SK-N-SH (cell line): ENCODE measurements at regions not wholly inside any gene's neighbourhood (a gene's known extent, or its start where the extent isn't known, plus 50 kb on each side); places are given as distances from the start of the nearest gene placed in this dataset.
"Not testable (repeated sequence)": the region's sequence is repeated elsewhere in the genome, so short reads cannot be mapped to it uniquely, and the experiment has no call there.

Experiments
- CTCF ChIA-PET: fragments of 300-600, 350-600 bp; formaldehyde crosslinking; extraction: SDS; loops from one replicate; lab custom pipeline; 2021; lab: Yijun Ruan, JAX
- POLR2A ChIA-PET: fragments of 350-600 bp; sonication (Branson Sonifier 250); formaldehyde crosslinking; extraction: SDS; loops from one replicate; lab custom pipeline; 2020; ENCODE audit warnings: antibody characterized with exemption, inconsistent platforms; lab: Yijun Ruan, JAX
- DNase-seq: peaks from one replicate; pipeline ENCODE4 v3.0.0; 2012
- H2AFZ ChIP-seq: fragments of 200-600 bp; sonication (generic); 2 replicates; pipeline ENCODE4 v1.8.1; 2016; ENCODE audit warnings: antibody characterized with exemption, mild to moderate bottlenecking, low read depth
- H3F3A ChIP-seq: fragments of 200-600 bp; sonication (generic); replicated peaks from 2 replicates; pipeline ENCODE3; 2016; ENCODE audit warnings: antibody characterized with exemption, mild to moderate bottlenecking; ENCODE audit not compliant: insufficient read depth
- H3K27ac ChIP-seq, 2 experiments: fragments of 200-500 bp in 1 of 2; fragments of 200-600 bp in 1 of 2; sonication (Bioruptor generic) in 1 of 2; sonication (generic), shearing (Covaris generic) in 1 of 2; 2 replicates each; pipeline versions ENCODE4 v1.5.1 to v1.6.1; 2014 to 2016; ENCODE audit warnings: low read depth in 2 of 2, inconsistent platforms in 1 of 2, low read length in 1 of 2, mild to moderate bottlenecking in 1 of 2, mixed read lengths in 1 of 2
- H3K27me3 ChIP-seq: fragments of 200-600 bp; sonication (generic), shearing (Covaris generic); 2 replicates; pipeline ENCODE4 v1.6.1; 2016; ENCODE audit warnings: mixed run types; ENCODE audit not compliant: insufficient read depth
- H3K36me3 ChIP-seq, 2 experiments: fragments of 200-500 bp in 1 of 2; fragments of 200-600 bp in 1 of 2; sonication (Bioruptor generic) in 1 of 2; sonication (generic) in 1 of 2; replicated peaks in 1 of 2; 2 replicates each; pipeline versions ENCODE3 to v1.5.1; 2014 to 2016; ENCODE audit warnings: low read length in 1 of 2, mild to moderate bottlenecking in 1 of 2; ENCODE audit not compliant: insufficient read depth in 2 of 2, control insufficient read depth in 1 of 2
- H3K4me1 ChIP-seq, 2 experiments: fragments of 200-500 bp in 1 of 2; fragments of 200-600 bp in 1 of 2; sonication (Bioruptor generic) in 1 of 2; sonication (generic), shearing (Covaris generic) in 1 of 2; 2 replicates each; pipeline versions ENCODE4 v1.5.1 to v1.6.1; 2014 to 2016; ENCODE audit warnings: low read depth in 1 of 2, low read length in 1 of 2, mixed run types in 1 of 2; ENCODE audit not compliant: insufficient read depth in 2 of 2, control insufficient read depth in 1 of 2
- H3K4me2 ChIP-seq: fragments of 200-600 bp; sonication (generic), shearing (Covaris generic); 2 replicates; pipeline ENCODE4 v1.6.1; 2017; ENCODE audit warnings: mixed run types
- H3K4me3 ChIP-seq, 2 experiments: fragments of 200-500 bp in 1 of 2; fragments of 200-600 bp in 1 of 2; sonication (Bioruptor generic) in 1 of 2; sonication (generic), shearing (Covaris generic) in 1 of 2; 2 replicates each; pipeline versions ENCODE4 v1.5.1 to v1.8.1; 2014 to 2016; ENCODE audit warnings: low read depth in 2 of 2, inconsistent platforms in 1 of 2, low read length in 1 of 2, mild to moderate bottlenecking in 1 of 2, mixed read lengths in 1 of 2, moderate library complexity in 1 of 2
- H3K79me2 ChIP-seq: fragments of 200-600 bp; sonication (generic); 2 replicates; pipeline ENCODE4 v1.8.1; 2017; ENCODE audit warnings: mild to moderate bottlenecking; ENCODE audit not compliant: insufficient read depth
- H3K9ac ChIP-seq: fragments of 200-600 bp; sonication (generic); 2 replicates; pipeline ENCODE4 v1.6.1; 2017; ENCODE audit warnings: mixed run types
- H3K9me2 ChIP-seq: fragments of 200-600 bp; sonication (generic); 2 replicates; pipeline ENCODE4 v1.6.1; 2017; ENCODE audit warnings: mixed run types
- H3K9me3 ChIP-seq: fragments of 200-600 bp; sonication (generic); 2 replicates; pipeline ENCODE4 v1.6.1; 2017; ENCODE audit warnings: mixed run types, mild to moderate bottlenecking, moderate library complexity
- H4K20me1 ChIP-seq: fragments of 200-600 bp; sonication (generic); 2 replicates; pipeline ENCODE4 v1.6.1; 2017; ENCODE audit warnings: mild to moderate bottlenecking, mixed run types; ENCODE audit not compliant: insufficient read depth
- EP300 ChIP-seq, 2 experiments: IDR thresholded peaks; 2 replicates each; pipeline versions ENCODE4 v1.4.0 to v1.6.1; 2012; ENCODE audit warnings: borderline replicate concordance in 1 of 2, low read depth in 1 of 2, low read length in 1 of 2
- FOXJ3 ChIP-seq: sonication (generic); formaldehyde crosslinking; IDR thresholded peaks from 2 replicates; pipeline ENCODE4 v1.5.1; 2020; ENCODE audit warnings: mild to moderate bottlenecking, missing genetic modification reagents
- MXI1 ChIP-seq: IDR thresholded peaks from 2 replicates; pipeline ENCODE4 v1.6.1; 2012; ENCODE audit warnings: mild to moderate bottlenecking, low read depth, low read length, improper control_type of control experiment
- RAD21 ChIP-seq: IDR thresholded peaks from 2 replicates; pipeline ENCODE4 v1.6.1; 2012; ENCODE audit warnings: mild to moderate bottlenecking, low read length
- WGBS: methylation state at CpG from one replicate; pipeline ENCODE4 v1.1.6; 2017; ENCODE audit warnings: low lambda C conversion rate; 5-methylcytosine and 5-hydroxymethylcytosine counted together

GRCh38 chr16:29177203-29177887 is 192.5 kb downstream of the LAT start:
- not testable (repeated sequence) for H3K9me3 ChIP-seq, H3F3A ChIP-seq
- DNase-seq, result peak; percentile 84
- TF ChIP-seq EP300 (IDR thresholded peaks at IDR 0.05; ENCODE audit: borderline replicate concordance in 1 of 2, low read depth in 1 of 2, low read length in 1 of 2) (peak in 1 of 2 experiments; percentile 83; a peak in 2 of 4 replicates), RAD21 (0 out of 2 replicates have a peak, but pooled peaks have one; percentile 14), FOXJ3 (CRISPR knock-in tag) (peak; percentile 60; the same call in 1 of the 2 replicates), MXI1 (peak; percentile 73; the same call in 1 of the 2 replicates)
- TF ChIP-seq, all 33 proteins: peak for 4; not testable (repeated sequence) for 29
- H3K36me3 ChIP-seq, CTCF ChIA-PET, H3K27me3 ChIP-seq, H3K79me2 ChIP-seq, H3K9ac ChIP-seq, H2AFZ ChIP-seq, H3K9me2 ChIP-seq, H3K4me2 ChIP-seq, H3K4me3 ChIP-seq, H4K20me1 ChIP-seq: not testable (repeated sequence)
- H3K4me1 ChIP-seq, result peaks cover 0 to 56% of the 10 kb centered on the region in 2 experiments; a peak in 1 of 4 replicates
- WGBS, result 68% methylated on average over 21 of the region's 30 CpGs
- H3K27ac ChIP-seq, result peak overlapping the region in 1 of 2 experiments; percentile 99; a peak in 2 of 4 replicates
- POLR2A ChIA-PET, result interaction anchor here (1.3 kb wide), 1 partner anchor 80 kb away, joined by 5 read pairs; no protein-coding TSS in a partner anchor

- H3K9me2 ChIP-seq, H3K4me2 ChIP-seq, H3K4me3 ChIP-seq, H3F3A ChIP-seq, POLR2A ChIA-PET, H3K9me3 ChIP-seq, H3K27me3 ChIP-seq, CTCF ChIA-PET, H3K36me3 ChIP-seq, H4K20me1 ChIP-seq, H3K79me2 ChIP-seq, H3K9ac ChIP-seq, DNase-seq, H2AFZ ChIP-seq: not testable (repeated sequence)
- Histone ChIP-seq H3K4me1 (peaks cover 0 to 57% of the 10 kb centered on the region in 2 experiments; a peak in 1 of 4 replicates), H3K27ac (peak overlapping the region in 1 of 2 experiments; percentile 99; a peak in 2 of 4 replicates)
- WGBS, result 100% methylated on average over 1 of the region's 7 CpGs
These were observed 192.0 kb downstream of the LAT start for GRCh38 chr16:29176822-29177202.

GRCh38 chr16:29176154-29176470 is 191.3 kb downstream of the LAT start:
- CTCF ChIA-PET, H3K4me2 ChIP-seq, DNase-seq, H3K79me2 ChIP-seq, H3K9me3 ChIP-seq, POLR2A ChIA-PET, H3F3A ChIP-seq, H3K36me3 ChIP-seq, H3K4me3 ChIP-seq, H3K9ac ChIP-seq, H2AFZ ChIP-seq, H3K9me2 ChIP-seq, H3K27me3 ChIP-seq, H4K20me1 ChIP-seq: not testable (repeated sequence)
- 63% methylated on average over 3 of the region's 7 CpGs for WGBS
- Histone ChIP-seq H3K4me1 (peaks cover 0 to 60% of the 10 kb centered on the region in 2 experiments; a peak in 2 of 4 replicates), H3K27ac (peak overlapping the region in 1 of 2 experiments; percentile 99; a peak in 2 of 4 replicates)

- H4K20me1 ChIP-seq, H3K9ac ChIP-seq, CTCF ChIA-PET, H2AFZ ChIP-seq, H3K4me3 ChIP-seq, H3F3A ChIP-seq, H3K9me2 ChIP-seq, H3K27me3 ChIP-seq, H3K9me3 ChIP-seq, POLR2A ChIA-PET, H3K36me3 ChIP-seq, DNase-seq, H3K4me2 ChIP-seq, H3K79me2 ChIP-seq: not testable (repeated sequence)
- WGBS, result 79% methylated on average over 9 of the region's 19 CpGs
- Histone ChIP-seq H3K4me1 (peaks cover 0 to 65% of the 10 kb centered on the region in 2 experiments; a peak in 2 of 4 replicates), H3K27ac (peak overlapping the region in 1 of 2 experiments; percentile 99; a peak in 2 of 4 replicates)
These were observed 190.7 kb downstream of the LAT start for GRCh38 chr16:29175411-29176153.

GRCh38 chr16:29173371-29174305 is 188.8 kb downstream of the LAT start:
- 78% methylated on average over 14 of the region's 16 CpGs for WGBS
- H3K9ac ChIP-seq, POLR2A ChIA-PET, H4K20me1 ChIP-seq, H3K27me3 ChIP-seq, H3F3A ChIP-seq, CTCF ChIA-PET, H3K36me3 ChIP-seq, H2AFZ ChIP-seq, H3K4me2 ChIP-seq, H3K4me3 ChIP-seq, H3K79me2 ChIP-seq, DNase-seq, H3K9me2 ChIP-seq, H3K9me3 ChIP-seq: not testable (repeated sequence)
- peaks cover 0 to 61% of the 10 kb centered on the region in 2 experiments; a peak in 2 of 4 replicates for H3K4me1 ChIP-seq
- H3K27ac ChIP-seq, result peak overlapping the region in 1 of 2 experiments; percentile 43; a peak in 1 of 4 replicates
